ENCODE measurements at regions not wholly inside any gene's neighbourhood (a gene's known extent, or its start where the extent isn't known, plus 50 kb on each side); places are given as distances from the start of the nearest gene placed in this dataset.
"Not testable (repeated sequence)": the region's sequence is repeated elsewhere in the genome, so short reads cannot be mapped to it uniquely, and the experiment has no call there.

DNA sequence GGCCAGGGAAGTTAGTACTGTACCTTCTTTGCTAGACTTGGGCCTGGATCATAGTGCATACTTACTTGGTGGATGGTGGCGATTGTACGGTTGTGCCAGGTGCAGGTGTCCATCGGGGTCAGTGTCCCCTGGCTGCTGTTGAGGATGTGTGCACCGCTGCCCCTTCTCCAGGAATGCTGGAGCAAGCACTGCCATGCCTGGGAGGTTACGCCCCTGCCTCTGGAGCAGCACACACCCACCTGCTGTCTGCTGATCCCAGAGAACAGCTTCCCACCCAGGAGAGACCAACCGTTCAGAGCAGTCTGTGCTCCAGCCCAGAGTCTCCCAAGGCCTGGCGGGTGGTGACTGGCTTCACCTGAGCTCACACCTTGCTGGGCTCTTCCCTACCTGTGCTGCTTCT is 286.8 kb upstream of the HS6ST1 start:
- DNase-seq: no peak

GRCh38 chr2:128605931-128606330 is 287.3 kb upstream of the HS6ST1 start:
- DNase-seq: no peak

GRCh38 chr2:128606837-128607236 is 288.2 kb upstream of the HS6ST1 start:
- DNase-seq: no peak

DNA sequence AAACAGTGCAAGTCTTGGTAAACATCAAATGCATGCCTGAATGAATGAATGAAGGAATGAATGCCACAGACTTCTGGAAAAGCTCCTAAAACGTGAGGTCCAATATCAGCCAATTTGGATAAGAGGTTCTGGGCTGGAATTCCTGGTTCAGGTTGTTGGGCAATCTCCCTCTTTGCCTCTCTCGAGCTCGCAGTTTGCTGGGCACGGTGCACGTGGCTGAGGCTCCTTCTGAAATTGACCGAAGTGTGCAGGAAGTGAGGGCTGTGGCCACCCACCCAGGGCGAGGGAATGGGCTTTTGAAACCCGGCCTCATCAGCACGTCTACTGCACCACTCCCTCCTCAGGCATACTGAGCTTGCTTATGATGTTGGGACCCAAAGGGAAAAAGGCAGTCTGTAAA is 288.8 kb upstream of the HS6ST1 start:
- DNase-seq: no peak

- DNase-seq: no peak
Measured at GRCh38 chr2:128607911-128608506, 289.3 kb upstream of the HS6ST1 start.

- DNase-seq: no peak
Measured at GRCh38 chr2:128608921-128609880, 290.5 kb upstream of the HS6ST1 start.

DNA sequence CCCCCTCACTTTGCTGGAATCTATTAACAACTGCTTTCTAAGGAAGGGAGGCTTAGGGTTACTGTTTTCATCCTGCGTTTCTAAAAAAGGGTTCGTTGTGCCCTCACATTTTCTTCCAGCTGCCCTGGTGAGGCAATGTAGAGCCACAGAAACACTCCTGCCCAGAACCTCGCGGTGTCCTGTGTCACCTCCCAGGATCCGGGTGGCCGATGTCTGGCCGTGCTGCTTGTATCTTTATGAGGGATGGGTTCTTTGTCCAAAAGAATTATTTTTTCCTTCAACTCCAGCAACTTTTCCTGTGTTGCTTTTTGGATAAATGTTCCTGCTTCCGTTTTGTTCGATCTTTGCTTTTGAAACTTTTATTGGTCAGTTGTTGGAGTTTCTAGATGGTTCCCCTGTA is 291.8 kb upstream of the HS6ST1 start:
- no peak for DNase-seq

- DNase-seq: no peak
Measured at GRCh38 chr2:128611421-128612320, 293.0 kb upstream of the HS6ST1 start.

DNA sequence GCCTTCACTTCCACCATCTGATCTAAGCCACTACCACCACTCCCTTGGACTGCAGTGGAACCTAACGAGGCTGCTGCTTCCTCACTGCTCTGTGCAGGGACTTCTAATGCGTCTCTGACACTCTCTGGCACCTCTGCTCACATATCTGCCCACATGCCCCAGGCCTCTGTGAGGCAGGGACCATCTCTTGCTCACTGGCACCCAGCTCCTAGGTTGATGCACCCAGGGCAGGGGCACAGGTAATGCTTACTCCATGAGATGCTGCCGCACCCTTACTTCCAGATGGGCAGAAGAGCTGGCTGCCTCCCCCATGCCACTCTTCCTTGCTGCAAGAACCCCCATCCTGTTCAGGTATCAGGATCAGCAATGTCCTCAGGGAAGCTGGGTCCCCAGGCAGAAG is 294.0 kb upstream of the HS6ST1 start:
- DNase-seq: no peak

GRCh38 chr2:128613351-128613750 is 294.7 kb upstream of the HS6ST1 start:
- no peak for DNase-seq

DNA sequence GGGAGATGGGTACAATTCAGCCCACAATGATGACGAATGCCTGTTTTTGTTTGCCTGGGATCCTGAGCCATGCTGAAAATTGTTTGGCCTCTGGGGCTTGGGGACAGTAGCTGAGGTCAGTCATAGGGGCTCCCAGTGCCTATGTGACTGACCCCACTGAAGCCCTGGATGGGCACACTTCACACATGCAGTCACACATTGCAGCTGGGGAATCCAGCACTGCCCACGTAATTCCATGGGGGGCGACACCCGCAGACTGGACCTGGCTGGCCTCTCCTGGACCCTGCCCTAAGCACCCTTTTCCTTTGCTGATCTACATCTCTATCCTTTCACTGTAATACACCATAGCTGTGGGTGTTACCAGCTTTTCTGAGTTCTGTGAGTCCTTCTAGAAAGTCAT is 295.2 kb upstream of the HS6ST1 start:
- no peak for DNase-seq

- DNase-seq: not testable (repeated sequence)
Measured at GRCh38 chr2:128614907-128615306, 296.2 kb upstream of the HS6ST1 start.

- no peak for DNase-seq
Measured at GRCh38 chr2:128615571-128615970, 296.9 kb upstream of the HS6ST1 start.

GRCh38 chr2:128617029-128617590 is 298.4 kb upstream of the HS6ST1 start:
- DNase-seq: no peak

DNA sequence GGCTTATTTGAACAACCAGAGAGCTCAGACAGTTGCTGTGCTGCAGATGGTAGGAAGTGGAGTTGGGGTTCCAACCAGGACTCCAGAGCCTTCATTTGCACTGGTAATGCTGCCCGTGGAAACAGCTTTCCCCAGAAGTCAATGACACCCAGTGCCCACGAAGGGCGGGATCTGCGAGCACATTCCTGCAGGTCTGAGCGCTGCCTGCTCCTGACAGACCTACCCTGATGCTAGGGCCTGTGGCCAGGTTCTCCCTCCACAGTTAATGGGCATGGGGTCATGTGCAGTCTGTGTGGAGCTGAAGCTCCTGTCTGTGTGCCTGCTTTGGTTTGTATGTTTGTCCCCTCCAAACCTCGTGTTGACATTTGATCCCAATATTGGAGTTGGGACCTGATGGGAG is 299.0 kb upstream of the HS6ST1 start:
- no peak for DNase-seq

DNA sequence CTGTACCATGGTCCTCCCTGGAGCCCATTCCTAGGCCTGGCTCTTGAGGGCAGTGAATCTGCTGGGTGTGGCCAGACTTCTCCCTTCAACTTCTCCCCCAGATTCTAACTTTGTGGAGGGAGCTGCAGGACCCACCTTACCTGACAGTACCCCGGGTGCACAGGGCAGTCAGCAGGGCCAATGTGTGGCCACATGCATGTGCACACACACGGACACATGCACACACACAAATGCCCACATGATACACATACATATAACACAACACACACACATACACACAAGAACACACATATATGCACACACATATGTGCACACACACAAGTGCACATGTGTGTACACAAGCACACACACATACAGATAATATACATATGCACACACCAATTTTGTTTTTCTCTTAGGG is 300.0 kb upstream of the HS6ST1 start:
- DNase-seq: no peak

GRCh38 chr2:128619471-128620325 is 301.0 kb upstream of the HS6ST1 start:
- no peak for DNase-seq

DNA sequence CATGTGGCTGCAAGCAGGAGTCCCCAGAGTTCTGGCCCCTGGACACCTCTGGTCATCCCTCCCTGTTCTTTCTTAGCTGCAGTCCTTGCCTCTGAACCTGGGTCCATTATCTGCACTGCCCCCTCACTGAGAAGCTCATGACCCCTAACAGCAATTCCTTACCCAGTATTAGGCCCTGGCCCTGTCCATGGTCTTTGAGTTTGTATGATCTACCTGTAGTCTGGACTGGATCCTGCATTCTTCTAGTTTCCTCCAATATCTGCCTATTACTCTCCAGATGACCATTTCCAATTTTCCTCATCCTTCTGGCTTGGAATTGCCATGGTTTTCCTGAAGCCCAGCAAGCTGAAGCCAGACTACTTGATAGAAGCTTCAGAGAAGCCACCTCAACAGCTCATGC is 302.4 kb upstream of the HS6ST1 start:
- DNase-seq: no peak

DNA sequence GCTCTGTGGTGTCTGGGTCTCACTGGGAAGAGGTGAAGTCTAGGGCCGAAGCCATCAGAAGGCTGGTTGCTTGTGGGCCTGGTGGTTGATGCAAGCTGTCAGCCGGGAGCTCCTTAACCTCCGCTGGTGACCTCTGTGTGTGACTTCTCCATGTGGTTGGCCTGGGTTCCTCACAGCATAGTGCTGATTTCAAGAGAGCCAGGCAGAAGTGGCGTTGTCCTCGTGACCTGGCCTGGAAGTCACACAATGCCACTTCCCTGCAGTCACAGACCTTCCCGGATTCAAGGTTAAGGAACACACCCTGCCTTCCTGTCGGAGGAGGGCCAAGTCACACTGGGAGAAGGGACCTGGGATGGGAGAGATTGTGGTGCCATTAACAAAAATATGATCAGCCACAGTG is 303.7 kb upstream of the HS6ST1 start:
- DNase-seq: no peak

GRCh38 chr2:128622955-128623620 is 304.4 kb upstream of the HS6ST1 start:
- DNase-seq: no peak

Data from NCI-H1417 treated with DMSO at 0.1 percent for 48 hours (cell line).